Upper lobe of left lung (tissue), 6 donors: ENCODE measurements at regions not wholly inside any gene's neighbourhood (a gene's known extent, or its start where the extent isn't known, plus 50 kb on each side); places are given as distances from the start of the nearest gene placed in this dataset.
A peak's percentile ranks its signal among the peaks of the same experiment; 100 is the strongest.

Experiments used
- ATAC-seq, 2 donors: fragments of 200-7000 bp; cut with Tn5 transposase; one replicate each; pipeline ENCODE4 v1.9.1; 2022; ENCODE audit warnings: mild to moderate bottlenecking in 2 of 2, moderate library complexity in 2 of 2; ENCODE audit not compliant: low FRiP score in 2 of 2
- DNase-seq, 2 donors: peaks; one replicate each; pipeline ENCODE4 v3.0.0-alpha.2; 2019 to 2020
- H3K27ac ChIP-seq, 4 donors: fragments of 200-600 bp; sonication (generic); one replicate each; pipeline ENCODE4 v1.5.1; 2016 to 2019
- H3K27me3 ChIP-seq, 4 donors: fragments of 200-600 bp; sonication (generic); one replicate each; pipeline ENCODE4 v1.5.1; 2017 to 2019
- H3K36me3 ChIP-seq, 4 donors: fragments of 200-600 bp; sonication (generic); one replicate each; pipeline ENCODE4 v1.5.1; 2016 to 2019
- H3K4me1 ChIP-seq, 4 donors: fragments of 200-600 bp; sonication (generic); one replicate each; pipeline ENCODE4 v1.5.1; 2018 to 2019
- H3K4me3 ChIP-seq, 4 donors: fragments of 200-600 bp; sonication (generic); one replicate each; pipeline ENCODE4 v1.5.1; 2017 to 2019; ENCODE audit warnings: mild to moderate bottlenecking in 2 of 4, moderate library complexity in 1 of 4
- H3K9me3 ChIP-seq, 4 donors: fragments of 200-600 bp; sonication (generic); one replicate each; pipeline ENCODE4 v1.5.1; 2018 to 2019
- EP300 ChIP-seq, 4 donors: sonication (generic); formaldehyde crosslinking; IDR thresholded peaks; one replicate each; pipeline ENCODE4 v1.5.1; 2017; ENCODE audit warnings: antibody characterized with exemption in 4 of 4, control low read depth in 2 of 4
- POLR2A ChIP-seq, 4 donors: fragments of 450-650 bp; IDR thresholded peaks; one replicate each; pipeline ENCODE4 v1.5.1; 2016 to 2017; ENCODE audit warnings: antibody characterized with exemption in 4 of 4, mild to moderate bottlenecking in 2 of 4
- POLR2AphosphoS5 ChIP-seq, 2 donors: sonication (generic); formaldehyde crosslinking; IDR thresholded peaks; one replicate each; pipeline ENCODE4 v1.5.1; 2017; ENCODE audit warnings: antibody characterized with exemption in 2 of 2
- WGBS, 2 donors: methylation state at CpG; one replicate each; pipeline ENCODE4 v1.1.5; 2017 to 2018; 5-methylcytosine and 5-hydroxymethylcytosine counted together
- TF ChIP-seq, protein P1 (sequence below), 6 experiments: fragments of 450-650 bp in 4 of 6; fragments of 200-600 bp in 2 of 6; sonication (generic) in 2 of 6; IDR thresholded peaks; one replicate each; pipeline ENCODE4 v1.5.1; 2016 to 2019; ENCODE audit warnings: antibody characterized with exemption in 6 of 6
- donor health status: DM: no; HTN: no; CAD: no; lungs with moderate emphysema.
- donor health status: DM: no; HTN: yes; CAD: no; lungs with severe emphysema.

DNA sequence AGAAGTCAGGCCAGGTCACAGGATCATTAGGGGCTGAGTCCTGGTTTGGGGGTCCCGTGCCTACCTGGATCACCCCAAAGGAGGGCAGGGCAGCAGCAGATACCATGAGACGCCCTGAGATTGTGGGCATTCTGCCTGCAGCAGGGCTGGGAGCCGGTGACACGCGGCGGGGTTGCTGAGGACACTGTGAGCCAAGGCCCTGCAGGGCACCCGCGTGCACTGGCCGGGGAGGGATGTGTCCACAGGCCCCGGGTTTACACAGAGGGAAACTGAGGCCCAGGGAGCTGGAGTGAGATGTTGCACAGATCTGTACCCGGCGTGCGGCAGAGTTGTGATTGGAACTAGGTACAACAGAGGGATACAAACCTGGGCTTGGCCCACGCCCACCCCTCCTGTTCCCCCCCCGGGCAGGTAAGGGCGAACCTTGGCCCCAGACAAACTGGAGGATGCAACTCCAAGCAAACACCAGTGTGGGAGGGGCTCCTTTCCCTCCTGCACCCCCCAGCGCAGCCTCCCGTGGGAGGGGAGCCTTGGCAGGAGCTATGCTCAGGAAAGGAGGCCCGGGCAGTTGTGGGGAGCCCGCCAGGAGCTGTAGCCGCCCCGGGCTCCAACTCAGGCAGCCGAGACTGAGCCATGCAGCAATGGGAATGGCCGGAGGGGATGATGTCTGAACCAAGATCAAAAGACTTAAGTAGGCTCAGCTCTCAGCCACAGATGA, 91.3 kb downstream of the ENGASE start:
- Histone ChIP-seq H3K27me3 (peaks cover 0 to 7% (median 0%) of the 10 kb centered on the region in 4 donors), H3K36me3 (no peaks in the 10 kb centered on the region), H3K27ac (no peak overlapping the region), H3K4me1 (no peaks in the 10 kb centered on the region), H3K9me3 (no peaks in the 10 kb centered on the region), H3K4me3 (no peak overlapping the region)
- peak in 1 of 2 donors; percentile 68 for DNase-seq
- no peak for TF ChIP-seq POLR2AphosphoS5 (IDR thresholded peaks at IDR 0.05)
- TF ChIP-seq, protein P1, sequence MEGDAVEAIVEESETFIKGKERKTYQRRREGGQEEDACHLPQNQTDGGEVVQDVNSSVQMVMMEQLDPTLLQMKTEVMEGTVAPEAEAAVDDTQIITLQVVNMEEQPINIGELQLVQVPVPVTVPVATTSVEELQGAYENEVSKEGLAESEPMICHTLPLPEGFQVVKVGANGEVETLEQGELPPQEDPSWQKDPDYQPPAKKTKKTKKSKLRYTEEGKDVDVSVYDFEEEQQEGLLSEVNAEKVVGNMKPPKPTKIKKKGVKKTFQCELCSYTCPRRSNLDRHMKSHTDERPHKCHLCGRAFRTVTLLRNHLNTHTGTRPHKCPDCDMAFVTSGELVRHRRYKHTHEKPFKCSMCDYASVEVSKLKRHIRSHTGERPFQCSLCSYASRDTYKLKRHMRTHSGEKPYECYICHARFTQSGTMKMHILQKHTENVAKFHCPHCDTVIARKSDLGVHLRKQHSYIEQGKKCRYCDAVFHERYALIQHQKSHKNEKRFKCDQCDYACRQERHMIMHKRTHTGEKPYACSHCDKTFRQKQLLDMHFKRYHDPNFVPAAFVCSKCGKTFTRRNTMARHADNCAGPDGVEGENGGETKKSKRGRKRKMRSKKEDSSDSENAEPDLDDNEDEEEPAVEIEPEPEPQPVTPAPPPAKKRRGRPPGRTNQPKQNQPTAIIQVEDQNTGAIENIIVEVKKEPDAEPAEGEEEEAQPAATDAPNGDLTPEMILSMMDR (IDR thresholded peaks at IDR 0.05), result no peak
- no peak for TF ChIP-seq EP300 (IDR thresholded peaks at IDR 0.05)
- no peak for TF ChIP-seq POLR2A (IDR thresholded peaks at IDR 0.05)
- ATAC-seq, result no peak
- WGBS, 2 donors, result 69 to 73% methylated on average over 13 to 24 of the region's 24 CpGs

DNA sequence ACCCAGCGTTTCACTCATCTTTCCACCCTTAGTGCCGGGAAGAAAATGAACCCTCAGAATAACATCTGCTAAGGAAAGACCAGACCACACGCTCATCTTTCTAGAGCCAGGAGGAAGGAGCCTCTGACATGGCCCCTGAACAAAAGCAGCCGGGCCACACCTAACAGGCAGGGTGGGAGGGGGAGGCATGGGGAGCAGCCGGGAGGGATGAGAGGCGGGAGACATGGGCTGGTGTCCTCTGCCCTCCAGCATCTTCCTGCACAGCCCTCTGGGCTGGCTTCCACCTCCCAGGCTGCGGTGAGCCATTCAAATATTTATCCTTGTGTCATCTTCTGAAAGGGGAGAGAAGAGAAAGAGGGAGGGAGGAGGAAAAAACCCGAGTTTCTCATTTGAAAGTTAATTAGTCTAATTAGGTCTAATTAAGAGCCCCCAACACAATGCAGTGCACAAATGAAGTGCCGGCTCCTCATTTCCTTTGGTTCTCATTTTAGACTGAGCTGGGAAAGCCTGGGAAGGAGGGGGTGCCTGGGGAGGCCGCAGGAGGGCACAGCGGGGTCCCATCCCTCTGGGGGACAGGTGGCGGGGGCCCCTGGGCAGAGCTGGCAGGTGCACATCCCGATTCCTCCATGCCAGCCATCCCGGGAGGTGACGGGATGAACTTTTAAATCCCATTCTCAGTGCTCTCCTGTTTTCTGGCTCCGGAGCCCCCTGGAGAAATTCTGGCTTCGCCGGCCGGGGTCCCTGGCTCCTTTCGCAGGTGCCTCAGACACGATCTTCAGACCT, 90.5 kb downstream of the ENGASE start:
- DNase-seq, result peak in 1 of 2 donors; percentile 50
- Histone ChIP-seq H3K27me3 (peaks cover 0 to 7% (median 0%) of the 10 kb centered on the region in 4 donors), H3K9me3 (no peaks in the 10 kb centered on the region), H3K27ac (no peak overlapping the region), H3K4me3 (no peak overlapping the region), H3K4me1 (no peaks in the 10 kb centered on the region), H3K36me3 (no peaks in the 10 kb centered on the region)
- no peak for TF ChIP-seq POLR2AphosphoS5 (IDR thresholded peaks at IDR 0.05)
- no peak for TF ChIP-seq POLR2A (IDR thresholded peaks at IDR 0.05)
- TF ChIP-seq EP300 (IDR thresholded peaks at IDR 0.05), result no peak
- TF ChIP-seq, protein P1 (IDR thresholded peaks at IDR 0.05), result no peak
- 56 to 57% methylated on average over 20 to 21 of the region's 21 CpGs for WGBS, 2 donors
- ATAC-seq, result no peak

DNA sequence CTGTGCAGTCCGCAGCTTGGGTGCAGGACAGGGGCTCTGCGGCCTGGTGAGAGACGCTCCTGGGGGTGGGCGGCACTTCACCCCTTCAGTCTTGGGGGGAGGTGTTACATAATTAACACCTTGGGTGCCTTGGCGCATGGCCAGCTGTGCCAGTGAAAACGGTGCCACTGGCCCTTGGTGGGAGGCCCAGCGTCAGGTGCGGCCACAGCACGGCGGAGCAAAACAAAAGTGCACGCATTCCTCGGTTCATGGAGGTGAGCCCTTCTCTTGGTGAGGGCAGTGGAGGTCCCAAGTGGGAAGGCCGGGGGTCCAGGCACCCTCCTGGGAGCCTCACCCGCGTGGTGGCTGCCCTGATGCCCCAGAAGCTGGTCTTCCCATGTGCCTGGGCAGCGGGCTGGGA, 89.8 kb downstream of the ENGASE start:
- Histone ChIP-seq H3K36me3 (no peaks in the 10 kb centered on the region), H3K27me3 (peaks cover 0 to 7% (median 0%) of the 10 kb centered on the region in 4 donors), H3K4me1 (no peaks in the 10 kb centered on the region), H3K9me3 (no peaks in the 10 kb centered on the region), H3K4me3 (no peak overlapping the region), H3K27ac (no peak overlapping the region)
- peak in 1 of 2 donors; percentile 67 for DNase-seq
- no peak for ATAC-seq
- 83 to 97% methylated on average over 6 to 14 of the region's 16 CpGs for WGBS, 2 donors
- TF ChIP-seq POLR2A (IDR thresholded peaks at IDR 0.05), result no peak
- no peak for TF ChIP-seq EP300 (IDR thresholded peaks at IDR 0.05)
- TF ChIP-seq, protein P1 (IDR thresholded peaks at IDR 0.05), result no peak

DNA sequence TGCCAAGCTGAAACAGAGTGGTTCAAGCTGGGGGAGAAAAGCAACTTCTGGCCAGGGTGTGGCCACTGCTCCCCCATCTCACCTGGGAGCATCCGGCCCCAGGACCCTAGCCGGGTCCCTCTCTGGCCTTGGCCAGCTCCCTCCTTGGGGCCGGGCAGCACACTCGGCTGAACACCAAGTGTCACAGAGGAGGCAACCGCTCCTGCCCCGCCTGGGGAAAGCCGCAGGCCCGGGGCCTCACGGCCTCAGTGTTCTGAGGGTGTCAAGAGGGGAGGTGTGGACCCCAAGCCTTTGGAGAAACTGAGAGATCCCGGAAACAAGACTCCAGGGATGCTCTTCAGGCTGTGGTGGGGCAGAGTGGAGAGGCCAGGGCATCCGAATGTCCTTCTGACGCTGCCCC, 88.4 kb downstream of the ENGASE start:
- TF ChIP-seq POLR2AphosphoS5 (IDR thresholded peaks at IDR 0.05), result no peak
- TF ChIP-seq POLR2A (IDR thresholded peaks at IDR 0.05), result no peak
- TF ChIP-seq, protein P1 (IDR thresholded peaks at IDR 0.05), result no peak
- TF ChIP-seq EP300 (IDR thresholded peaks at IDR 0.05), result no peak
- Histone ChIP-seq H3K9me3 (no peaks in the 10 kb centered on the region), H3K36me3 (no peaks in the 10 kb centered on the region), H3K27ac (no peak overlapping the region), H3K4me3 (no peak overlapping the region), H3K27me3 (peaks cover 0 to 7% (median 0%) of the 10 kb centered on the region in 4 donors), H3K4me1 (no peaks in the 10 kb centered on the region)
- 71 to 89% methylated on average over 4 to 11 of the region's 12 CpGs for WGBS, 2 donors
- ATAC-seq (no peak), DNase-seq (peak in 1 of 2 donors; percentile 59)
